Left hindlimb (tissue), 1 donor: ENCODE measurements at regions not wholly inside any gene's neighbourhood (a gene's known extent, or its start where the extent isn't known, plus 50 kb on each side); places are given as distances from the start of the nearest gene placed in this dataset.
"Not testable (repeated sequence)": the region's sequence is repeated elsewhere in the genome, so short reads cannot be mapped to it uniquely, and the experiment has no call there.

Source experiments
- DNase-seq: peaks from one replicate; pipeline ENCODE4 v3.0.0-alpha.2; 2018

DNA sequence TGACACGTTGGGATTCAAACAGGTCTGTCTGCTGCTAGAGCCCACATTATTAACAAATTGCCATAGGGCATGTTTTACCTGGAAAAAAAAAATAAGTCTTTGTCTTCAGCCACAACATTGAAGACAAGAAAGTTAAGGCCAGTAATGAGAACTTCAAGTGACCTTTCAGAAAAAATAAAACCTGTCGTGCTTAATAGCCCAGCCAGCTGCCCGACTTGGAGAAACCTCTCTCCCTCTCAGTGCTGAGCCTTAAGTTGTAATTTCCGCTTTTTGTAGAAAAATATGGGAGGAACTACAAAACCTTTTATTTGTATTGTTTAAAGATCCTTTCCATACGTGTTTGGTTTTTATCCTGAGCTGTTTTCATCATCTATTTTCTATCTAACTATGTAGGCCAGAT lies 454.3 kb upstream of the SLITRK6 start:
- DNase-seq, result not testable (repeated sequence)

GRCh38 chr13:86255820-86256219 lies 456.6 kb upstream of the SLITRK6 start:
- not testable (repeated sequence) for DNase-seq

GRCh38 chr13:86269511-86269910 lies 470.3 kb upstream of the SLITRK6 start:
- no peak for DNase-seq

GRCh38 chr13:86282442-86282841 lies 483.2 kb upstream of the SLITRK6 start:
- DNase-seq, result no peak

DNA sequence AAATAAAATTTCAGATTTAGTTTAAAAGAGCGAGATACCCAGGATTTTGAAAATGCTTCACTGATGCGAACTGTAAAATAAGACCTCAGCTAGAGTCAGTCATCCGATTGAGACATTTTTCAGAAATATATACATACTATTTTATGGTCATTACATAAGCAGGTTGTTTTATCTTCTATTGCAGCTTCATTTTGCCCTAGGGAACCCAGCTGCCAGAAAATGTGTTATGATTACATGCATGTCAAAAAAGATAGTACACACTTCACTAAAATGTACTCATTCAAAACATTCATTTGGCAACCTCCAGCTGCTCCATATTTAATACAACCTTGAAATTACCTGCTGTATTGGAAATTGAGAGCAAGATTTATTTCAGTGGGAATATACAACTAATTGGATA lies 483.8 kb upstream of the SLITRK6 start:
- DNase-seq, result no peak

- DNase-seq, result no peak
Measured at GRCh38 chr13:86298725-86299124, 499.5 kb upstream of the SLITRK6 start.

- no peak for DNase-seq
Measured at GRCh38 chr13:86299128-86299527, 499.9 kb upstream of the SLITRK6 start.

GRCh38 chr13:86309881-86310280 lies 510.7 kb upstream of the SLITRK6 start:
- DNase-seq, result no peak

GRCh38 chr13:86313421-86313820 lies 514.2 kb upstream of the SLITRK6 start:
- DNase-seq, result no peak

GRCh38 chr13:86318450-86318849 lies 519.2 kb upstream of the SLITRK6 start:
- DNase-seq, result no peak

DNA sequence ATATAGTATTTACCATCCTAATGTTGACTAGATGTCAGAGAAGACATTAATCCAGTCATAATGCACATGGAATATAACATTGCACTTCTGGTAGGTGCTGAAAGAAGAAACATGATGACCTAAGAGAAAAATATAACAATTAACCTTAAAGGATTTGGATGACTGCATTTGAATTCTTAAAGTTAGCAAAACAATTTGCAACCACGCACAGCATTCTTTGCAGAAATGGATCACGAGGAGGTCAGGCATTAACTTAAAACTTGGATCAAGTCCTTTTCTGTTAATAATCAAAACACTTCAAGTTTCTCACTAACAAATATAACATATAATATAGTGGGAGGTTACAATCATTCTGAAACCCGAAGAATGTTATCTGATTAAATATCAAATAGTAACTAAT lies 525.0 kb upstream of the SLITRK6 start:
- no peak for DNase-seq

DNA sequence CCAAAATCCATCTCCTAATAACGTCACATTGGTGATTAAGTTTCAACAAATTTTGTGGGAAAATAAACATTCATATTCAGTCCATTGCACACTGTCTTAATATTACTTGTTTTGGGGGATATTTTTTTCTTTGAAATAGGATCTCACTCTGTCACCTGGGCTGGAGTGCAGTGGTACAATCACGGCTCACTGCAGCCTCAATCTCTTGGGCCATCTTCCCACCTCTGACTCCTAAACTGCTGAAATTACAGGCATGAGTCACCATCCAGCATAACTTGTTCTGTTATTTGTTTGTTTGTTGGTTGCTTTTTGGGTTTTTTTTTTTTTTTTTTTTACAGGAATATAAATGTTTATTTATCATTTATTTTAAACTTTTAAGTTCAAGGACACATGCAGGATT lies 556.1 kb upstream of the SLITRK6 start:
- DNase-seq, result no peak

GRCh38 chr13:86357106-86357505 lies 557.9 kb upstream of the SLITRK6 start:
- DNase-seq, result no peak

DNA sequence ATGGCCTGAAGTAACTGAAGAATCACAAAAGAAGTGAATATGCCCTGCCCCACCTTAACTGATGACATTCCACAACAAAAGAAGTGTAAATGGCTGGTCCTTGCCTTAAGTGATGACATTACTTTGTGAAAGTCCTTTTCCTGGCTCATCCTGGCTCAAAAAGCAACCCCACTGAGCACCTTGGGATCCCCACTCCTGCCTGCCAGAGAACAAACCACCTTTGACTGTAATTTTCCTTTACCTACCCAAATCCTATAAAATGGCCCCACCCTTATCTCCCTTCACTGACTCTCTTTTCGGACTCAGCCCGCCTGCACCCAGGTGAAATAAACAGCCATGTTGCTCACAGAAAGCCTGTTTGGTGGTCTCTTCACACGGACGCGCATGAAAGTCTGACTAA lies 564.5 kb upstream of the SLITRK6 start:
- DNase-seq, result not testable (repeated sequence)

DNA sequence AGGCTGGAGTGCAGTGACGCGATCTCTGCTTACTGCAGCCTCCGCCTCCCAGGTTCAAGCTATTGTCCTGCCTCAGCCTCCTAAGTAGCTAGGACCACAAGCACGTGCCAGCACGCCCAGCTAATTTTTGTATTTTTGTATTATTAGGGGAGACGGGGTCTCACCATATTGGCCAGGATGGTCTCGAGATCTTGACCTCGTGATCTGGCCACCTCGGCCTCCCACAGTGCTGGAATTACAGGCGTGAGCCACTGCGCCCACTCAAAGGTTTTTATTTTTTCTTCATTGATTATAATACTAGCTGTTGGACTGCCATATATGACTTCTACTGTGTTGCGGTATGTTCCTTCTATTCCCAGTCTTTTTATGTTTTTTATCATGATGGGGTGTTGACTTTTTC lies 569.7 kb upstream of the SLITRK6 start:
- no peak for DNase-seq

DNA sequence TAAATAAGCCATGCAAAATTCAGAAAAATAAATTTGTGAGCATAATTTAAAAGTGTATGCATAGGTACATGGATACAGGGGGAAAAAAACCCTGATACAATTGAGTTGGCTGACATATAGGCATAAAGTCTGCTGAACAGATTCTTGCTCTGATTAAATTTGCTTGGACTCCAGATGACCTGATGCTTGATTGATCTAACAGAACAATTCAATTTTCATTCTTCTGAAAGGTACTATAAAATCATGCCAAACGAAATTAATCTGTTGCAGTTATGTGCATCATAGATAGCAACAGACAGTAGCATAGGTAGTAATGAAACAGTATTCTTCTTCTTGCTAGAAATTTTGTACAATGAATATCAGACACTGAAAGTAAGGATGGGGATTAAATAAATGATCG lies 578.2 kb upstream of the SLITRK6 start:
- no peak for DNase-seq

DNA sequence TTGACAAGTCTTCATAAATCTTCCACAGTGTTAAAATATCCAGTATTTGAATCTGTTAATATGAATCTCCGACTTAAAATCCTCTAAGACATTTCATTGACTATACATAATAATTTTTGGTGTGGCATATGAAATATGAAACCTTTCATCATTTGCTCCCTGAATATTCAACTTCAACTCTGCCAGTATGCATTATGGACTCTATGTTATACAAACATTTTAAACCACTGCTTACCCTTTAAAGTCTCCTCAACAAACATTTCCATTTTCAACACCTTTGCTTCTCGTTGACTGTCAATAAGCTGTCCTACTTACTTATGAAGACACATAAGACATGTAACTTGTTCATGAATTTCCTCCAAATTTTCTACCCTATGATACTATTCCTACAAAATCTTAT lies 579.4 kb upstream of the SLITRK6 start:
- no peak for DNase-seq

- no peak for DNase-seq
Measured at GRCh38 chr13:86383151-86383550, 583.9 kb upstream of the SLITRK6 start.

DNA sequence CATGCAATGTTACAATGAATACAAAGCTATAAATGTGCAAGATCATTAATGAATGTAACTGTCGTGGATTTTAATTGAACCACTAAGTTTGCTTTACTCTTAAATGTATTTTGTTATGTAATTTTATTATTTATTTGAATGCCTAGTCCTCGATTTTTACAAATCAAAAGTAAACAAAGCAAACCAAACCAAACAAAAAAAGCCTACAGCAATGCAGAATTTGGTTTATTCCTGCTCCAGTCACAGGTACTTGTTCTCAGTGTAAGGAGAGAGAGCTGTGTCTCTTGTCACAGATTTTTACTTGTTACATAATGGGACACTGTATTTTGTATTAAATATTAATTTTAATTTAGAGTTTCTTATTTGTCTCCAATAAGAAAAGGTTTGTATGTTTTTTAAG lies 584.3 kb upstream of the SLITRK6 start:
- DNase-seq, result no peak

DNA sequence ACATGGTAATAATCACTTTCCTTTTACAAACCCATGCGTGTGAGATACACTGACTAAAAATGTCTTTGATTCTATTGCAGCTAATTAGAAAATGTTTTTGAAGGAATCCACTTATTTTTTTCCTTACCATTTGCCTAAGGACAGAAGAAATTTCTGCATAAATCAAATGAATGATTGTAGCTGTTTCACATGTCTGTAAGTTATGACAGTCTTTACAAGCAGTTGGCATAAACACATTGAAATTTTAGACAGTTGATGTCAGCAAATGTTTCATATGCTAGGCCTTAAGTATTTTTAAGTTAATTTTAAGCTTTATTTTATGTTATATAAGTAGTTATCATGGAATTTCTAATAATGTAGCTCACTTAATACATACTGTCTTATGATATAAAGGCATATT lies 598.4 kb upstream of the SLITRK6 start:
- DNase-seq, result no peak

- DNase-seq, result no peak
Measured at GRCh38 chr13:86399572-86399971, 600.4 kb upstream of the SLITRK6 start.

DNA sequence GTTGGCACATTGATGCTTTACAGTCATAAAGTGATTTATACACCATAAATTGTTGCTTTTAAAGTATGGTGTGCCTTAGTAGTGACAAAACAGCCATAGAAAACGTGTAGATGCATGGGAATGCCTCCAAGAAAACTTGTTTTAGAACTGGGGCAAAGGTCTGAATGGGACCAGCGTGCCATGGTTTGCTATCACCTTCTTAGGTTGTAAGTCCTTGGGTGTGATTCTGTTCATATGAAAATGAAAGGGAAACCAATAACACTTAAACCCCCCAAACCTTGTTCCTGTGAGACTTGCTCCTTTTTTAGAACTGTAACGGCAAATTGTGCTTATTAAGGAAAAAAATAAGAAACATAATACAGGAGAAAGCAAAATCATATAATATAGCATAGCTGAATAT lies 603.3 kb upstream of the SLITRK6 start:
- no peak for DNase-seq

GRCh38 chr13:86403181-86403580 lies 604.0 kb upstream of the SLITRK6 start:
- DNase-seq, result no peak

GRCh38 chr13:86409466-86410241 lies 610.4 kb upstream of the SLITRK6 start:
- no peak for DNase-seq

DNA sequence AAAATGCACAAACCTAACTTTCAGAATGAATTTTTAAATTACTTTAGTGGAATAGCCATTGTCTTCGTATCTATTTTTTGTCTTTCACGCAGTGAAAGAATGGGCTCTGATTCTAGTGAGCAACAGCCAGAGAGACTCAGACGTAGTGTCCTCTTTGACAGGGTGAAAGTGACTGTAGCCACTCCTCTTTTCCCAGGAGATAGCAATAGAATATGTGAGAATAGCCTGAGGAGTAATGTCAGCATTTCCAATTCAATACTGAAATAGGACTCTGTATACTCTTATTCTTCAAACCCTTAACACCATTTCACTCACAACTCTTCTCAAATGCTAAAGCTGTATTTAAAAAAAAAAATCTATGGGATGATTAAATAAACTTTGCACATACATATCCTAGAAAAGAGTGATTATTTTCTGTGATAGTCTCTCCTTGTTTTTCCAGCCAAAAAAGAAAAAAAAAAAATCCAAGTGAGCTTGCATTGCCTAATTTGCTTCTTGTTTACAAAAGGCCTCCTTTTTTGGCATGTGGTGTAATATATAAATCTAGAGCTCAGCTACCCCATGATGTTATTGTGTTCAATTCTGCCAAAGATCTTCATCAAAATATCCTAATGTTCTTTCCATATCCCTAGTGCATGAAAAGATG lies 626.1 kb upstream of the SLITRK6 start:
- DNase-seq, result no peak
